ENCODE measurements at regions not wholly inside any gene's neighbourhood (a gene's known extent, or its start where the extent isn't known, plus 50 kb on each side); places are given as distances from the start of the nearest gene placed in this dataset.

DNA sequence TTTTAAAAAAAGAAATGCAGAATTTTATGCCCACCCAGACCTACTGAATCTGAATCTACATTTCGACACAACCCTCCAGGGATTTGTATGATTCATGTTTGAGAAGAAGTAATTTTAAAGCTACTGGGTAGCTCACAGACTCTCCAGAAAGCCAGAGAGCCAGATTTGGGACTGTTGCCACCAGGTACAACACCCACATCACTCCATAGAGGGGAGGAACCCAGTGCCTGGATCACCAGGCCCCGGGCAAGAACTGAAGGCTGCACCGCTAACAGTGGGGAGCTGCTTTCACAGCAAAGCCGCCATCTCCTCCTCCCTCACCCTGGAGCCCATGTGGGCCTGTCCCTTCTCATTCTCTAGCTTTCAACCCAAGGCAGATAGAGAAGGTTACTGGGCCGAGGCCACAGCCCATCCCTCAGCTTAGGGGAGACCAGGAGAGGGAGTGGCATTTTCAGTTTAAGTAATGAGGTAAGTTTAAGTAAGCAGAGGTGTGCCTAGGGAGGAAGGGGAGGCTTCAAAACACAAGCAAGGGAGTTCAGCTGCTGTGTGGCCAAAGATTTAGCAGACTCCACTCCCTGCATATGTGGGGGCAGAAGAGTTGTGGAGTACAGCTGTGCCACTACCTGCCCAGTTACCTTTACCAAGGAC is 109.8 kb downstream of the IL12A start:
- TF ChIP-seq, protein P1, sequence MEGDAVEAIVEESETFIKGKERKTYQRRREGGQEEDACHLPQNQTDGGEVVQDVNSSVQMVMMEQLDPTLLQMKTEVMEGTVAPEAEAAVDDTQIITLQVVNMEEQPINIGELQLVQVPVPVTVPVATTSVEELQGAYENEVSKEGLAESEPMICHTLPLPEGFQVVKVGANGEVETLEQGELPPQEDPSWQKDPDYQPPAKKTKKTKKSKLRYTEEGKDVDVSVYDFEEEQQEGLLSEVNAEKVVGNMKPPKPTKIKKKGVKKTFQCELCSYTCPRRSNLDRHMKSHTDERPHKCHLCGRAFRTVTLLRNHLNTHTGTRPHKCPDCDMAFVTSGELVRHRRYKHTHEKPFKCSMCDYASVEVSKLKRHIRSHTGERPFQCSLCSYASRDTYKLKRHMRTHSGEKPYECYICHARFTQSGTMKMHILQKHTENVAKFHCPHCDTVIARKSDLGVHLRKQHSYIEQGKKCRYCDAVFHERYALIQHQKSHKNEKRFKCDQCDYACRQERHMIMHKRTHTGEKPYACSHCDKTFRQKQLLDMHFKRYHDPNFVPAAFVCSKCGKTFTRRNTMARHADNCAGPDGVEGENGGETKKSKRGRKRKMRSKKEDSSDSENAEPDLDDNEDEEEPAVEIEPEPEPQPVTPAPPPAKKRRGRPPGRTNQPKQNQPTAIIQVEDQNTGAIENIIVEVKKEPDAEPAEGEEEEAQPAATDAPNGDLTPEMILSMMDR (conservative IDR thresholded peaks at IDR 0.05; ENCODE audit: low read depth, low read length), result no peak
- no peak for TF ChIP-seq EZH2phosphoT487 (IDR thresholded peaks at IDR 0.05; ENCODE audit: borderline replicate concordance, low read length)
- TF ChIP-seq EZH2 (IDR thresholded peaks at IDR 0.05; ENCODE audit: low read length, unreplicated experiment), result no peak
- Histone ChIP-seq H3K4me2 (ENCODE audit: low read length) (no peak overlapping the region), H3K9me3 (ENCODE audit: low read length) (no peaks in the 10 kb centered on the region), H2AFZ (ENCODE audit: low read length) (no peak overlapping the region), H3K36me3 (ENCODE audit: low read depth, low read length) (no peaks in the 10 kb centered on the region), H4K20me1 (ENCODE audit: low read length) (no peaks in the 10 kb centered on the region), H3K27me3 (ENCODE audit: low read length) (0 out of 2 replicates have a peak, but pooled peaks cover 3% of the 10 kb centered on the region), H3K9ac (ENCODE audit: low read length) (no peak overlapping the region), H3K4me3 (ENCODE audit: low read length) (no peak overlapping the region), H3F3A (ENCODE audit: low read length, unreplicated experiment) (no peaks in the 10 kb centered on the region), H3K79me2 (ENCODE audit: low read length) (no peaks in the 10 kb centered on the region), H3K9me2 (replicated peaks; ENCODE audit: low read length) (no peaks in the 10 kb centered on the region), H3K4me1 (ENCODE audit: insufficient read depth, low read length) (no peaks in the 10 kb centered on the region), H3K27ac (ENCODE audit: low read length) (no peak overlapping the region)
- POLR2A ChIA-PET (ENCODE audit: unreplicated experiment), result no interaction called here
- no TSS peak for BruUV-seq (replicated peaks)
- intact Hi-C loops (cut with micrococcal nuclease), result no loop called here
- ATAC-seq (no peak), DNase-seq (no peak)
- CTCF ChIA-PET, result no interaction called here

DNA sequence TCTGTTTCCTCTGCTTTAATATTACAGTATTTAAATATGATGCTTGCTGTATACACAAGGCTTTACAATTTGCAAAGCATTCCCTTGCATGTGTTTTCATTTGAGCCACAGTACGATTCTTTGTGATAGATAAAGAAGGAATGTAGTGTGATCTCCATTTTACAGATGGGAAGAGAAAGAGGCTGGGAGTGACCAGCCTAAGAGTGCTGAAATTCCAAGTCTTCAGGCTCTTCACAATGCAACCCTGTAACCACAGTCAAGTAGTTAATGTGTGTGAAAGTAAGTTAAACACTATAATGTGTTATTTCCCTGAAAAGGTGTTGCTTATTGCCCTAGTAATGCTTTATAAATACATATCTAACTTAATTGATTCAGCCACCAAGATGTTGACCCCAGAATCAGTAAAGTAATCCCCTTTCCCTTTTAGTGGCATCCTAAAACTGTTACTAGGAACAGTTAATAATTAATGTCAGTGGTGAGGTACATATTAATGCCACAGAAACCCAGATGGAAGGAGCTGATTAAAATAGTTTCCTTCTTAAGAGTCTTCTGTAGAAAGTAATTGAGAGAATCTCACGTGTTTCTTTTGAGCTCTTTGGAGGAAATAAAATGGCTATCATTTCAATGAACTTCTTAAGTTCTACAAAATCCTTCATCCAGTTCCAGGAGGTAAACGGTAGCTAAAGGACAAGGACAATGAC is 110.4 kb downstream of the IL12A start:
- Histone ChIP-seq H3K9me2 (replicated peaks; ENCODE audit: low read length) (no peaks in the 10 kb centered on the region), H3K27ac (ENCODE audit: low read length) (no peak overlapping the region), H3K4me1 (ENCODE audit: insufficient read depth, low read length) (no peaks in the 10 kb centered on the region), H2AFZ (ENCODE audit: low read length) (no peak overlapping the region), H4K20me1 (ENCODE audit: low read length) (no peaks in the 10 kb centered on the region), H3K79me2 (ENCODE audit: low read length) (no peaks in the 10 kb centered on the region), H3K4me3 (ENCODE audit: low read length) (no peak overlapping the region), H3K9ac (ENCODE audit: low read length) (no peak overlapping the region), H3K36me3 (ENCODE audit: low read depth, low read length) (no peaks in the 10 kb centered on the region), H3K4me2 (ENCODE audit: low read length) (no peak overlapping the region), H3K9me3 (ENCODE audit: low read length) (no peaks in the 10 kb centered on the region), H3F3A (ENCODE audit: low read length, unreplicated experiment) (no peaks in the 10 kb centered on the region), H3K27me3 (ENCODE audit: low read length) (0 out of 2 replicates have a peak, but pooled peaks cover 3% of the 10 kb centered on the region)
- no peak for DNase-seq
- CTCF ChIA-PET, result no interaction called here
- TF ChIP-seq EZH2 (IDR thresholded peaks at IDR 0.05; ENCODE audit: low read length, unreplicated experiment) (no peak), EZH2phosphoT487 (IDR thresholded peaks at IDR 0.05; ENCODE audit: borderline replicate concordance, low read length) (no peak)
- TF ChIP-seq, protein P1 (conservative IDR thresholded peaks at IDR 0.05; ENCODE audit: low read depth, low read length), result no peak
- BruUV-seq (replicated peaks), result no TSS peak
- ATAC-seq, result no peak
- intact Hi-C loops (cut with micrococcal nuclease), result no loop called here
- POLR2A ChIA-PET (ENCODE audit: unreplicated experiment), result no interaction called here

DNA sequence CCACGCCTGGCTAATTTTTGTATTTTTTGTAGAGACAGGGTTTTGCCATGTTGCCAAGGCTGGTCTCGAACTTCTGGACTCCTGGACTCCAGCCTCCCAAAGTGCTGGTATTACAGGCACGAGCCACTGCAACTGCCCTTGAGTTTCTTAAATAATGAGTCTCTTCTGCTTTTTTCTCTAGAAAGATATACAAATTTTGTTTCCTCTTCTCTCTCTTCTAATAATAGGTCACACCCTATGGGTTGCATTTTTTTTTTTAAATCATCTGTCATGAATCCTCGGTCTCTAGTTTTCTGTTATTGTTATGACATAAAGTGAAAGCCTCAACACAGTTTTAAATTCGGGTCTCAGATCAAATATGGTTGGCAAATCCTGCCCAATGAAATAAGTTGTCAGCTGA is 111.2 kb downstream of the IL12A start:
- no peak for DNase-seq
- no peaks in the 10 kb centered on the region for H3K4me1 ChIP-seq (ENCODE audit: insufficient read depth, low read length)
- POLR2A ChIA-PET (ENCODE audit: unreplicated experiment), result no interaction called here
- BruUV-seq (replicated peaks), result no TSS peak
- H3K79me2 ChIP-seq (ENCODE audit: low read length), result no peaks in the 10 kb centered on the region
- no peaks in the 10 kb centered on the region for H3F3A ChIP-seq (ENCODE audit: low read length, unreplicated experiment)
- 0 out of 2 replicates have a peak, but pooled peaks cover 3% of the 10 kb centered on the region for H3K27me3 ChIP-seq (ENCODE audit: low read length)
- CTCF ChIA-PET, result no interaction called here
- H3K27ac ChIP-seq (ENCODE audit: low read length), result no peak overlapping the region
- H3K36me3 ChIP-seq (ENCODE audit: low read depth, low read length), result no peaks in the 10 kb centered on the region
- no peak overlapping the region for H3K4me3 ChIP-seq (ENCODE audit: low read length)
- TF ChIP-seq, protein P1 (conservative IDR thresholded peaks at IDR 0.05; ENCODE audit: low read depth, low read length), result no peak
- TF ChIP-seq EZH2 (IDR thresholded peaks at IDR 0.05; ENCODE audit: low read length, unreplicated experiment), result no peak
- no peak for TF ChIP-seq EZH2phosphoT487 (IDR thresholded peaks at IDR 0.05; ENCODE audit: borderline replicate concordance, low read length)
- intact Hi-C loops (cut with micrococcal nuclease), result no loop called here
- no peaks in the 10 kb centered on the region for H3K9me3 ChIP-seq (ENCODE audit: low read length)
- no peak overlapping the region for H3K4me2 ChIP-seq (ENCODE audit: low read length)
- H3K9ac ChIP-seq (ENCODE audit: low read length), result no peak overlapping the region
- no peak overlapping the region for H2AFZ ChIP-seq (ENCODE audit: low read length)
- ATAC-seq, result no peak
- no peaks in the 10 kb centered on the region for H4K20me1 ChIP-seq (ENCODE audit: low read length)
- no peaks in the 10 kb centered on the region for H3K9me2 ChIP-seq (replicated peaks; ENCODE audit: low read length)
